ENCODE measurements at regions not wholly inside any gene's neighbourhood (a gene's known extent, or its start where the extent isn't known, plus 50 kb on each side); places are given as distances from the start of the nearest gene placed in this dataset.

- no peak overlapping the region for H3K4me2 ChIP-seq (ENCODE audit: low read length)
- no peaks in the 10 kb centered on the region for H4K20me1 ChIP-seq (ENCODE audit: insufficient read depth, low read length)
- no peak overlapping the region for H3K4me3 ChIP-seq (ENCODE audit: low read depth, low read length, poor library complexity, severe bottlenecking)
- POLR2A ChIA-PET: interaction anchor here (0.7 kb wide), 1 partner anchor 132 kb away, joined by 3 read pairs; no protein-coding TSS in a partner anchor
- TF ChIP-seq CTCF (conservative IDR thresholded peaks at IDR 0.05; ENCODE audit: low read length) (no peak), EZH2phosphoT487 (IDR thresholded peaks at IDR 0.05; ENCODE audit: borderline replicate concordance, low read depth, low read length) (no peak)
- CTCF ChIA-PET (ENCODE audit: unreplicated experiment): no interaction called here
- no TSS peak for BruUV-seq (replicated peaks)
- H3K9me2 ChIP-seq (ENCODE audit: insufficient read depth, low read length): no peaks in the 10 kb centered on the region
- intact Hi-C loops (cut with micrococcal nuclease; ENCODE audit: unreplicated experiment): no loop called here
- no peak overlapping the region for H3K27ac ChIP-seq (ENCODE audit: low read depth, low read length, poor library complexity, severe bottlenecking)
- H3K36me3 ChIP-seq (ENCODE audit: insufficient read depth, low read length): no peaks in the 10 kb centered on the region
- H3K4me1 ChIP-seq (ENCODE audit: insufficient read depth, low read length, poor library complexity, severe bottlenecking): no peaks in the 10 kb centered on the region
- no peak for DNase-seq (ENCODE audit: low spot score)
- no peak overlapping the region for H2AFZ ChIP-seq (ENCODE audit: low read length)
- H3K79me2 ChIP-seq (ENCODE audit: insufficient read depth, low read depth, low read length): no peaks in the 10 kb centered on the region
- H3K9me3 ChIP-seq (ENCODE audit: low read length): no peaks in the 10 kb centered on the region
Observed at GRCh38 chr6:146865756-146866379, 267.1 kb downstream of the ADGB start.

- Histone ChIP-seq H3K9me2 (ENCODE audit: insufficient read depth, low read length) (no peaks in the 10 kb centered on the region), H3K4me1 (ENCODE audit: insufficient read depth, low read length, poor library complexity, severe bottlenecking) (no peaks in the 10 kb centered on the region), H3K27ac (ENCODE audit: low read depth, low read length, poor library complexity, severe bottlenecking) (no peak overlapping the region), H3K4me2 (ENCODE audit: low read length) (no peak overlapping the region), H3K9me3 (ENCODE audit: low read length) (no peaks in the 10 kb centered on the region), H3K79me2 (ENCODE audit: insufficient read depth, low read depth, low read length) (no peaks in the 10 kb centered on the region), H2AFZ (ENCODE audit: low read length) (no peak overlapping the region), H3K36me3 (ENCODE audit: insufficient read depth, low read length) (no peaks in the 10 kb centered on the region), H4K20me1 (ENCODE audit: insufficient read depth, low read length) (no peaks in the 10 kb centered on the region), H3K4me3 (ENCODE audit: low read depth, low read length, poor library complexity, severe bottlenecking) (no peak overlapping the region)
- TF ChIP-seq CTCF (conservative IDR thresholded peaks at IDR 0.05; ENCODE audit: low read length) (no peak), EZH2phosphoT487 (IDR thresholded peaks at IDR 0.05; ENCODE audit: borderline replicate concordance, low read depth, low read length) (no peak)
- intact Hi-C loops (cut with micrococcal nuclease; ENCODE audit: unreplicated experiment): no loop called here
- BruUV-seq (replicated peaks): no TSS peak
- POLR2A ChIA-PET: interaction anchor here (0.6 kb wide), 1 partner anchor 238 kb away, joined by 3 read pairs; no protein-coding TSS in a partner anchor
- CTCF ChIA-PET (ENCODE audit: unreplicated experiment): no interaction called here
- DNase-seq (ENCODE audit: low spot score): no peak
Observed at GRCh38 chr6:146866731-146867414, 268.1 kb downstream of the ADGB start.

DNA sequence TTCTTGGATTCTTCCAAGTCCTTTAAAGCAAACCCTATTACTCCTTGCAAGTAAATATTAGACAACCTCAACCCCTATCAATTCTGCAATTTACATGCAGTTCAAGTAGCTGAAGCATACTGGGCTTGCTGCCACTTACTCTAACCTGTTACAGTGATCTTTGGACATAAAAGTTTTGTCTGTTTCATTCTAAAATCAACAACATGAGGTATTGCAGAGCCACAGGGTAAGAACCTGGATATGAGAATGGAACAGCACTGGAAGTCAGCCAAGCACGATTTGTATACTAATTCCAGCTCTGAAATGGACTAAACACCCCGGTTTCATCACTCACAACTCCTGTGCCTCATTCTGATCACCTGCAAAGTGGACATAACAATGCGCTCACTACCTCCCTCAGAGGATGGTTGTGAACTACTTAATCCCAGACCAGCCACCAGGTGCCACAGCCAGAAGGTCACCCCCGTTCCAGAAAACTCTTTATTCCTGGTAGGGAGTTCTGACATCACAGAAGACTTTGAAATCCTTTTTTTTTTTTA is 270.0 kb downstream of the ADGB start:
- CTCF ChIA-PET (ENCODE audit: unreplicated experiment): no interaction called here
- no TSS peak for BruUV-seq (replicated peaks)

More for the DNA sequence above, 270.0 kb downstream of the ADGB start:
- intact Hi-C loops (cut with micrococcal nuclease; ENCODE audit: unreplicated experiment): no loop called here
- Histone ChIP-seq H3K79me2 (ENCODE audit: insufficient read depth, low read depth, low read length) (no peaks in the 10 kb centered on the region), H3K9me3 (ENCODE audit: low read length) (no peaks in the 10 kb centered on the region), H3K4me1 (ENCODE audit: insufficient read depth, low read length, poor library complexity, severe bottlenecking) (no peaks in the 10 kb centered on the region), H3K27ac (ENCODE audit: low read depth, low read length, poor library complexity, severe bottlenecking) (no peak overlapping the region), H4K20me1 (ENCODE audit: insufficient read depth, low read length) (no peaks in the 10 kb centered on the region), H3K9me2 (ENCODE audit: insufficient read depth, low read length) (no peaks in the 10 kb centered on the region), H3K36me3 (ENCODE audit: insufficient read depth, low read length) (no peaks in the 10 kb centered on the region), H2AFZ (ENCODE audit: low read length) (no peak overlapping the region), H3K4me2 (ENCODE audit: low read length) (no peak overlapping the region), H3K4me3 (ENCODE audit: low read depth, low read length, poor library complexity, severe bottlenecking) (no peak overlapping the region)
- POLR2A ChIA-PET: interaction anchor here (0.5 kb wide), 1 partner anchor 994 kb away, joined by 3 read pairs; no protein-coding TSS in a partner anchor
- TF ChIP-seq EZH2phosphoT487 (IDR thresholded peaks at IDR 0.05; ENCODE audit: borderline replicate concordance, low read depth, low read length): no peak
- no peak for DNase-seq (ENCODE audit: low spot score)
